Iris pigment epithelial cell (primary cell): ENCODE measurements at regions not wholly inside any gene's neighbourhood (a gene's known extent, or its start where the extent isn't known, plus 50 kb on each side); places are given as distances from the start of the nearest gene placed in this dataset.
A peak's percentile ranks its signal among the peaks of the same experiment; 100 is the strongest.
"Not testable (repeated sequence)": the region's sequence is repeated elsewhere in the genome, so short reads cannot be mapped to it uniquely, and the experiment has no call there.

Experiments used
- DNase-seq: peaks from one replicate; pipeline ENCODE4 v3.0.0-alpha.2; 2011; ENCODE audit warnings: low read depth

DNA sequence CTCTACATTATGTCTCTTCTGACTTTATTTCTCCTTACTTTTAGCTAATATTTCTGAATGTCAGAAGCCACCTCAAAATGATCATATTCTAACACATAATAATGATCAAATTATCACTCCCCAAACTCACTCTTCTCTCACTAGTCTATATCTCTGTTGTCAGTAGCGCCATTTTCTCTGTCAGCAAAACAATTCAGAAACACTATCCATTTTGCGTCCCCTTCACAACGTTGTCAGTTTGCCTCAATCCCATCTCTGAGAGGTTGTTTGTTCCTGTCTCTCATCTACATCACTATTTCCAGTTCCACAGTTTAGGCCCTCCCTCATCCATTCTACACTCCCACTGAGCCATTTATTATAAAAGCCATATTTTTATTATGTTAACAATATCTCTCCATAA, 1376.3 kb upstream of the ACVR2A start:
- DNase-seq = no peak

DNA sequence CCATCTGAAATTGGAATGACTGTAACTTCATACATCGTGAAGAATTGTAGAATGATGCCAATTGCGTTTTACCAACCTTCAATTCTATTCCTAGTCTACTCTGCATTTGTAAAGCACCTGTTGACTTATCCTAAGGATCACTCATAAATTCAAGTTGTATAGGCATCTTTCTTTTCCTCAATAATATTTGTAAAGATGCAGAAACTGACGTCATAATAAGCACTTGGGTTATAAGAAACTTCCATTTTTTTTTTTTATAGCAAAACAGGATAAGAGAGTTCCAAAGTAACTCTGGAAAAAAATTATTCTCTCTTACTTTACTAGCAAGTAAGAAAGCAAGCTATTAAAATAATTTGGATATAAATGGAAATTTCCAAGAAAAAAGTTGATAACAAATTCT, 1377.4 kb upstream of the ACVR2A start:
- DNase-seq = no peak

DNA sequence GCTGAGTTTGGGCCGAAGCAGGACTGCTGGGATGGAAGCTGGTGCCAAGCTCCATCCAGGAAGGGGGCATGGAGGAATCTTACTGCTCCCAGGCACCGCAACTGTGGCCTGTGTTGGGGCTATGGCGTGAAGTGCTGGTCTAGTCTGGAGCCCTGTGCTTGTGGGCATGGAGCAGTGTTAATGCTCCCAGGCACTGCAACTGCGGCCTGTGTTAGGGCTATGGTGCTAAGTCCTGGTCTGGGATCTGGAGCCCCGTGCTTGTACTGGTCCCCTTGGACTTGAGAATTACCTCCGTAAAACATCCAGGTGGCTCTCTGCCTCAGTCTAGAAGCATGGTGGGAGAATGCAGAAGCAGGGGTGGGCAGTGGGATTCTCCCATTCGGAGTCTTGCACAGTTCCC, 1379.4 kb upstream of the ACVR2A start:
- DNase-seq = no peak

DNA sequence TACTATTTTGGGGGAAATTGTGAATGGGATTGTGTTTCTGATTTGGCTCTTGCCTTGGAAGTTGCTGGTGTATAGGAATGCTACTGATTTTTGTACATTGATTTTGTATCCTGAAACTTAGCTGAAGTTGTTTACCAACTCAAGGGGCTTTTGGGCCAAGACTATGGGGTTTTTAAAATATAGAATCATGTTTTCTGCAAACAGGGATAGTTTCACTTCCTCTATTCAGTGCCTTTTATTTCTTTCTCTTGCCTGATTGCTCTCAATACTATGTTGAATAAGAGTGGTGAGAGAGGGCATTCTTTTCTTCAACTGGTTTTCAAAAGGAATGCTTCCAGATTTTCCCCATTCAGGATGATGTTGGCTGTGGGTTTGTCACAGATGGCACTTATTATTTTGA, 1383.8 kb upstream of the ACVR2A start:
- DNase-seq = no peak

DNA sequence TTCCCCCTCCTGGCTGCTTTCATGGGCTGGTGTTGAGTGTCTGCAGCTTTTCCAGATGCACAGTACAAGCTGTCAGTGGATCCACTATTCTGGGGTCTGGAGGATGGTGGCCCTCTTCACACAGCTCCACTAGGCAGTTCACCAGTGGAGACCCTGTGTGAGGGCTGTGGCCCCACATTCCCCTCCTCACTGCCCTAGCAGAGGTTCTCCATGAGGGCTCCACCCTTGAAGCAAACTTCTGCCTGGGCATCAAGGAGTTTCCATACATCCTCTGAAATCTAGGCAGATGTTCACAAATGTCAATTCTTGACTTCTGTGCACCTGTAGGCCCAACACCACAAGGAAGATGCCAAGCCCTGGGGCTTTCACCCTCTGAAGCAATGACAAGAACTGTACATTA, 1386.2 kb upstream of the ACVR2A start:
- DNase-seq = no peak

DNA sequence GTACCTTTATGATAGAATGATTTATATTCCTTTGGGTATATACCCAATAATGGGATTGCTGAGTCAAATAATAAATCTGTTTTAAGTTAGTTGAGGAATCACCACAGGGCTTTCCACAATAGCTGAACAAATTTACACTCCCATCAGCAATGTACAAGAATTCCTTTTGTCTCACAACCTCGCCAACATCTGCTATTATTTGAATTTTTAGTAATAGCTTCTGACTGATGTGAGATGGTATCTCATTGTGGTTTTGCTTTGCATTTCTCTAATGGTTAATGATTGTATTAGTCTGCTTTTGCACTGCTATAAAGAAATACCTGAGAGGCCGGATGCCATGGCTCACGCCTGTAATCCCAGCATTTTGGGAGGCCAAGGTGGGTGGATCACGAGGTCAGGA, 1387.6 kb upstream of the ACVR2A start:
- no peak for DNase-seq

DNA sequence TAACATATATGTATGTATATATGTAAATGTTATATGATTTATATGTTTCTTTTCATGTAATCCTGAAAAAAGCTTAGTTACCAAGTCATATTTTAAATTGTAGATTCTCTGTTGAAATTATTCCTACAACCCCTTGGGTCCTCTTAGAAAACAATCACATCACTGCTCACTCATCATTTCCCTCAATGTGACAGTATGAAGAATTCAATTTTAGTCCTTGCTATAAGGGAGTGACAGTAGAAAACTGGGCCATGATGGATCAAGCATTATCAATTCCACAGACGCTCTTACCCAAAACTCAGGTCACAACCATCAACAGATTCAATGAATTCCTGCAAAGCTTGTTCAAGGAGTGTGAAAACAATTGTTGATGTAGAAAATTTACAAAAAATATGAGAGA, 1389.5 kb upstream of the ACVR2A start:
- no peak for DNase-seq

DNA sequence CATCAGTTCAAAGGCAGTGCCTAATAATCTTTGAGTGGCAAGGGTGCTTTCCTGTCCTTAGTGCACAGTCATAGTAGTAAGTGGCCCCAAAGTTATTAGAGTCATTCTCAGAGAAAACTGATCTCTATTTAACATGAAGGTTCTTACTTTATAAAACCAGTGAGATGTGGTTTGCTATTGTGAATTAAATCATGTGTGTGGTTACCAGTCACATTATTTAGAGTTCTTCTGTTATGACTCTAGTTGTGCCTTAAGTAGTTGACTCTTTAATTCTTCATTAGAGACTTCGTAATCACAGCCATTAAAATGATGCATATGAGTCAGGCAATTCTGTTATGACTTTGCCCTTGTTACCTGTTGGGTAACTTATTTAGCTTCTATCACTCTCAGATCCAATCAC, 1392.9 kb upstream of the ACVR2A start:
- no peak for DNase-seq

DNA sequence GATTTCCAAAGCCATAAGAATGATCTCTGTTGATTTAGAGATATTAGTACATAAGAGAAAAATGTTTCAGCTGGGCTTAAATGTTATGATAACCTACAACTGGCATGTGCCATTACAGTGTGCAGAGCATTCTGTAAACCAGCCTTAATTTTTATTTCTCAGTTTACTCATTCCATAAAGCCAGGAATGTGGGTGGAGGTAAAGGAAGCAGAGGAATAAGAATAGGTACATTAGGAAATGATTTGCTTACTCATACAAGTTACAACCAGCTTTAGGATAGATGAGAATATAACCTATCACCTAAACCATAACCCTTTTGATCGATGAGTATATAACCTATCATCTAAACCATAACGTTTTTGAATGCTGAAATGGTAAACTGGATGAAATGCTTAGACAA, 1394.7 kb upstream of the ACVR2A start:
- no peak for DNase-seq

DNA sequence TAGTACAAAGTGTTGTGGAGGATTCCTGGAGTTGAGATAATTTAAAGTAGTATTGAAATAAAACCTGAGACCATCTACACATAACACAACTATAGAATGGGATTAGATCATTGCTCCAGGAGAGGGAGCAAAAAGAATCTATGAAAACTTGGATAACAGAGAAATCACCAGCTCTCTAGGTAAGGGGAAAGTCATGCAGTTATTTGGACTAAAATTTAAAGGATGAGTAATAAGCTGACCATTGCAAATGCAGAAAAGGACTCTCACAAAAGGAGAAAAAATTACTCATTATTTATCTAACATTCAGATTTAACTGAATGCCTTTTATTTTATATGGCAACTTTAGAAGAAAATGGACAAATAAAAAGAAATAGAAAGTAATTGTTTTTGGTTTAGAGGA, 1399.8 kb upstream of the ACVR2A start:
- DNase-seq = no peak

DNA sequence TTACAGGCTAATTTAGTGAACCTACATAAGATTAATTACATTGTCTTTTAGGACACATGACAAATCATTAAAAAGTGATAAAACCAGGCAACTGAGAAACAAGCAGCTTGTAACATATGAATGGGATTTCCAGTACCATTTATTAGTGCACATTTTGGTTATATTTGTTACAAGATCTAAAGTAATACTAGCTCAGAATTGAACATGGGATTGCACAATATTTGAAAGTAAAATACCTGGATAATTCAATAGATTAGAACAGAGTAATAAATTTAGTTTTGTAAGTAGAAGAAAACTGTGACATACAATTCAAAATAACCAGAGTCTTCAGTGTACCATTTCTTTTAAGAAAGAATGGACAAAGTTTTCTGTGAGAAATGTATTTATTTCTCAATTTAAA, 1400.7 kb upstream of the ACVR2A start:
- DNase-seq = no peak

DNA sequence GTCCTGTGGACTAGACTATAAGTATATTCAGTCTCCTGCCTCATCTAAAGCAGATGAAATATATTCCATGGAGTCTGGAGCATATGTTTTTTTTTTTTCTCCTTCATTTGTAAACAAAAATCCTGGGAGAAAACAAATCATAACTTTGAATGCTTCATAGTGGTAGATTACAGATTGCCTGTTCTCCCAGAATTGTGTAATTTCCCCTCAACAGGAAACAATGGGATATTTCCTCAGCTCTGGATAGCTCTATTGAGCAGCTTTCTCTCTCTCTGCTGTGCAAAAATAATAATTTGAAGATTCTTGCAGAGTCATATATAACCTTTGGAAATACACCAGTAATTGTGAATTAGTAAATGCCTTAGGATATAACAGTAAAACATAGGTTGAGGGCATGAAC, 1406.6 kb upstream of the ACVR2A start:
- no peak for DNase-seq

DNA sequence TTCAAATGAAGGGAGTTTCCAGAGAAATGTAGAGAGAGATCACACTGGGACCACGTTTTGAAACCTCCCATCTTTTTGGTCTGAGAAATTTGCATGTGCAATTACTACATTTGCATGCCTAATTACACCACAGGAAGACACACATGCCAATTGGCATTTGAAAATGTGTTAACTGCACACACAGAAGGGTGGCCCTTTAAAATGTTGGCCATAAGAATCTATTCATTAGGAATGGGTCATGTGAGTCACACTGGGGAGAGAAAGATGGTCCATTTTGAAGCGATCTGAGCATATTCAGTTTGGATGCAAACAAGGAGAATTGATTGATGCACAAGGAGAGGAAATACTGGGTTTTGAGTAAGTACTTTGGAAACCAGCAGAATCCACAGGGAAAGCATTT, 1407.1 kb upstream of the ACVR2A start:
- DNase-seq = no peak

DNA sequence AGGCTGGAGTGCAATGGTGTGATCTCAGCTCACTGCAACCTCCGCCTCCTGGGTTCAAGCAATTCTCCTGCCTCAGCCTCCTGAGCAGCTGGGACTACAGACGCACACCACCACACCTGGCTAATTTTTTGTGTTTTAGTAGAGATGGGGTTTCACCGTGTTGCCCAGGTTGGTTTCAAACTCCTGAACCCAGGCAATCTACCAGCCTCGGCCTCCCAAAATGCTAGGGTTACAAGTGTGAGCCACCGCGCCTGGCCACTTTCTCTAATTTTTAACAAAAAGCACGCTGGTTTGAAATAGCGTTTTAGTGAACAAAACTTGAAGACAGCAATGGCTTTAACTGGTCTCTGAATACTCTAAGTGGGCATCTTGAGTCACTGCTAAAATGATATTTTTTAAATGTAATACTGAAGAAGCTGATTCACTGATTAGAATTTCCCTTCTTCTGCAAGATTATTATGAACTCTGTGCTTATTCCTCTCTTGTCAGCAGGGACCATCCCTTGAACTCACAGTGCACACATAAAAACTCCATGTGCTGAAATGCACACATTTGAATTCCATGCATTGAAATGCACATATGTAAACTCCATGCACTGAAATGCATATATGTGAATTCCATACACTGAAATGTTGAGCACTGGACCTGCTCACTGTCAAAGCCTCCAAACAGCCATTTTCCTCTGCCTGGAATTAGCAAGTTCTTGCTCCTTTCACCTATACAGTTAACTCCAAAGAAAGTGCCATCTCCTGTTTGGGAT, 1411.5 kb upstream of the ACVR2A start:
- DNase-seq = no peak

DNA sequence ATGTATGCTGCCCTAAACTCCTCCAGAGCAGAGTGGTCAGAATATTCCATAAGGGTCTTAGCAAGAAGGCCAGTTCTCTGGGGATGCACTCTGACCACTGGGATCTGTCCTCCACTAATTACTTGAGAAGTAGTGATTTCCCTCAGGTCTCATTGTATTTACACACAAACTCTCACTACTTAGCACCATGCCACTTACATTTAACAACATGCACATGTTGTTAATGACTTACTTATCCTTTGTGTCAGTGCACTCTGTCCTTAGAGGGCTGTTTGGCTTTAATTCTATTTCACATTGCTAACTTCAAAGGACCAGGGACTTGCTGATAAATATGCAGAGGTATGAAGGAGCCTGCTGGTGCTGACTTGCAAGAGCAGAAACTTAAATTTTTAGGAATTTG, 1415.5 kb upstream of the ACVR2A start:
- no peak for DNase-seq

DNA sequence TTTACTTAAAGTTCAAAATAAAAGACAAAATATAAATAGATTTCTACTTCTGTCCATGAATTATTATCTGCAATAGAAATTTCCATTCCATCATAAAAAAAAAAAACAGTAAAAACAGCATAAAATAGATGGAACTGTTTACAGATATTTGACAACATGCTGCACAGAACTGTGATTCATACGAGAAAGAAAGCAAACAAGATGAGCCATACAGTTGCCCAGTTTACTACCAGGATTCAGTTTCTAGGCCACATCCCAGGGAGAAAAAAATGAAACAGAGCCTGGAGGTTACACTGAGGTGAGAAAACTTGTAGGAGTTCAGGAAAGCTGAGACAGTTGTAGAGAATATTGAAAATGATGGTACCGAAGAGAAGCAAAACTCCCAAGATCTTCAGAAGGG, 1426.9 kb upstream of the ACVR2A start:
- peak; percentile 8 for DNase-seq

DNA sequence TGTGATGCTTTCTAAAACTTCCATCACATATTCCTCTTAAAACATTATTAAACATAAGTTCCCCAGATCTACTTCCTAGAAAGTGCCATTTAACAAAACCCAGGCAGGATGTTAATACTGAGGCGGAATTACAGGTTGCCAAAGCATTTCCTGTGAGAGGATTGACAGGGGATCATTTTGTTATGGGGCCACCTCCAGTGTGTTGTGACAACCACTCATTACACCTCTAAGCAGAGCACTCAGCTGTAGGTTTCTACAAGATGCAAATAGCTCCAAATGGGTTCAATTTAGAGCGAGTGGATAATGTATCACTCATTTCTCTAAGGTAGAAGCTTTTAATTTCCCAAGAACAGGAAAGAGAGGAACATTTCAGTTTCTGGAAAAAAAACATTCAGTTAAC, 1429.5 kb upstream of the ACVR2A start:
- no peak for DNase-seq

DNA sequence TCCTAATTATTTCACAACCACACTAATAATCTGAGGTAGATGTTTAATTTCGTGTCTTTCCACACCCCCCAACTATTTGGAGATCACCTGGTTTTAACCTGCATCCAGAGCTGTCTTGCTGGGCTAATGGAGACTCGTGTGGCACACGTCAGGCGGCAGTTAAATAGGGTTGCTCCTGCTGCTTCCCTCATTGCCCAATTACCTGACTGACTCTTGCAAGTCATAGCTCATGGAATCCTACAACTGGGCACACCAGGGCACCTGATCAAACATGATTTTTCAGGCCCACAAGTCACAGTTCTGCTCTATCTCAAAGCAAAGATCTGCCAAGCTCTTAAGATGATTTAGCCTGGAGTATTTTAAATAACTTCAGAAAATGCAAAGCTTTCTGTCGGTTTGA, 1430.4 kb upstream of the ACVR2A start:
- no peak for DNase-seq

DNA sequence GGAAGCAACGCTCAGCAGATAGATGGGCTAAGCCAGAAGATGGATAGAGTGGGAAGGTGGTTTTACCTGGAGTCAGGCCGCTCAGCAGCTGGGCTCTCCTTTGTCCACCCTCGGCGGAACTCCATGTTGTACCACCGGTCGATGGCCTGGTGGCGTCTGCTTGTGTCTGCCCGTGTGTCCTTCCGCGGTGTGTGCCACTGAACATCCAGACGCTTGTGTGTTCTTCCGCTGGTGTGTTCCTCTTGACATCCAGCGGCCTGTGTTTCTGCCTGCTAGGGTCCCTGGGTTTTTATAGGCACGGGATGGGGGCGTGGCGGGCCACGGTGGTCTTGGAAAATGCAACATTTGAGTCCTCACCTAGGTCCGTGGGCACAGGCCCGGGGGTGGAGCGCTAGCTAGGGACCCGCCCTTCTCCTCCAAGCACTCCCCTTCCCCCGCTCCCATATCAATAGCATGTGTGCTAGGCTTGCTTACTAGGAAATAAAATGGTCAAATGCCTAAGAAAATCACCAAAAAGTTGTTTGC, 1431.7 kb upstream of the ACVR2A start:
- no peak for DNase-seq

DNA sequence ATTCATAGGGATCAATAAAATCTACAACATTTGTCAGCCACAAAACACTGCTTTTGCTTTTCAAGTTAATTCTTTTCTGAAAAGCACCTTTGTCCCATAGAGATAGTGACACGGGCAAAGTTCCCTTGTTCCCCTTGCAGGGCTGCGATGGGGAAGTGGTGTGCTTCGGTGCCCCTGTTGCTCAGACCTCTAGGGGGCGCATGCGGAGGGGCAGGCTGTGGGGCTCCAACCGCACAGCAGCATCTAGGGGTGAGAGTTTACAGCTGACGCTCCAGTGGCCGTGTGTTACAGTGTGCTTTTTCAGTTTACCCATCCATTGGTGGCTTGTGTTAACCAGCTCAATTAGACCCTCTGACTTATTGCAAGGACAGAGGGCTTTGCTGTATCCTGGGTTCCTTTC, 1432.2 kb upstream of the ACVR2A start:
- DNase-seq = no peak

DNA sequence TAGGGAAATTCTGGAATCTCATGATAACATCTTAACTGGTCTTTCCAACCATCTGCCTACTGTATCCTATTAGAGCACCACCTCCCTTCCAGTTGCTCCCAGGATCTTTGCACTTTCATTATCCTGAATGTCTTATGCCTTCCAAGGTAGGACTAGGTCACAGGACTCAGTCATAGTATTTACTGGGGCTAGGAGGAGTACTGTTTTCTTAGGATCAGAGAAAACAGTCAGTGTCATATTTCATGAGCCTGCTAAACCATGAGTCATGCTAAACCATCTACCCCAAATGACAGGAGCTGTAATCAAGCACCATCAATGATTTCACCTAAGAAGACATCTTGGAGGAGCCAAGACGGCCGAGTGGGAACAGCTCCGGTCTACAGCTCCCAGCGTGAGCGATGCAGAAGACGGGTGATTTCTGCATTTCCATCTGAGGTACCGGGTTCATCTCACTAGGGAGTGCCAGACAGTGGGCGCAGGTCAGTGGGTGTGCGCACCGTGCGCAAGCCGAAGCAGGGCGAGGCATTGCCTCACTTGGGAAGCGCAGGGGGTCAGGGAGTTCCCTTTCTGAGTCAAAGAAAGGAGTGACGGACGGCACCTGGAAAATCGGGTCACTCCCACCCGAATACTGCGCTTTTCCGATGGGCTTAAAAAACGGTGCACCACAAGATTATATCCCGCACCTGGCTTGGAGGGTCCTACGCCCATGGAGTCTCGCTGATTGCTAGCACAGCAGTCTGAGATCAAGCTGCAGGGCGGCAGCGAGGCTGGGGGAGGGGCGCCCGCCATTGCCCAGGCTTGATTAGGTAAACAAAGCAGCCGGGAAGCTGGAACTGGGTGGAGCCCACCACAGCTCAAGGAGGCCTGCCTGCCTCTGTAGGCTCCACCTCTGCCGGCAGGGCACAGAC, 1439.2 kb upstream of the ACVR2A start:
- DNase-seq = peak; percentile 76

DNA sequence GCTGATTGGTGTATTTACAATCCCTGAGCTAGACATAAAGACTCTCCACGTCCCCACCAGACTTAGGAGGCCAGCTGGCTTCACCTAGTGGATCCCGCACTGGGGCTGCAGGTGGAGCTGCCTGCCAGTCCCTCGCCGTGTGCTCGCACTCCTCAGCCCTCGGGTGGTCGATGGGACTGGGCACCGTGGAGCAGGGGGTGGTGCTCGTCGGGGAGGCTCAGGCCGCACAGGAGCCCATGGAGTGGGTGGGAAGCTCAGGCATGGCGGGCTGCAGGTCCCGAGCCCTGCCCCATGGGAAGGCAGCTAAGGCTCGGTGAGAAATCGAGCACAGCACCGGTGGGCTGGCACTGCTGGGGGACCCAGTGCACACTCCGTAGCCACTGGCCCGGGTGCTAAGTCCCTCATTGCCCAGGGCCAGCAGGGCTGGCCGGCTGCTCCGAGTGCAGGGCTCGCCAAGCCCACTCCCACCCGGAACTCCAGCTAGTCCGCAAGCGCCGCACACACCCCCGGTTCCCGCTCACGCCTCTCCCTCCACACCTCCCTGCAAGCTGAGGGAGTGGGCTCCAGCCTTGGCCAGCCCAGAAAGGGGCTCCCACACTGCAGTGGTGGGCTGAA, 1441.2 kb upstream of the ACVR2A start:
- DNase-seq = not testable (repeated sequence)

DNA sequence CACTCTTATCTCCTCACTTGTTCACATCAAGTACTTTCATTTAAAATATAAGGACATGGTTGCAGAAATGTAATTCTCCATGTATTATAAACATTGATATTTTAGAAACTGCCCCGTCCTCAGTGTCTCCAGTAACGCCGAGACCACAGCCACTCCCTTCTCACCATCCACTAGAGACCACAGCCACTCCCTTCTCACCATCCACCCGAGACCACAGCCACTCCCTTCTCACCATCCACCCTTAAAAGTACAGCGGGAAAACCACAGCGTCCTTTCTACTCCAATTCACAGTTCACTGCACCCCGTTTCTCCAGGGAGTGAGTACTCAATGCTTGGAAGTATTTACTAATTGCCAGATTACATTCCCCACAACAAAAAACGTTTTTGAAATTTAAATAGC, 1452.2 kb upstream of the ACVR2A start:
- DNase-seq = no peak
